ENCODE measurements at regions not wholly inside any gene's neighbourhood (a gene's known extent, or its start where the extent isn't known, plus 50 kb on each side); places are given as distances from the start of the nearest gene placed in this dataset.

DNA sequence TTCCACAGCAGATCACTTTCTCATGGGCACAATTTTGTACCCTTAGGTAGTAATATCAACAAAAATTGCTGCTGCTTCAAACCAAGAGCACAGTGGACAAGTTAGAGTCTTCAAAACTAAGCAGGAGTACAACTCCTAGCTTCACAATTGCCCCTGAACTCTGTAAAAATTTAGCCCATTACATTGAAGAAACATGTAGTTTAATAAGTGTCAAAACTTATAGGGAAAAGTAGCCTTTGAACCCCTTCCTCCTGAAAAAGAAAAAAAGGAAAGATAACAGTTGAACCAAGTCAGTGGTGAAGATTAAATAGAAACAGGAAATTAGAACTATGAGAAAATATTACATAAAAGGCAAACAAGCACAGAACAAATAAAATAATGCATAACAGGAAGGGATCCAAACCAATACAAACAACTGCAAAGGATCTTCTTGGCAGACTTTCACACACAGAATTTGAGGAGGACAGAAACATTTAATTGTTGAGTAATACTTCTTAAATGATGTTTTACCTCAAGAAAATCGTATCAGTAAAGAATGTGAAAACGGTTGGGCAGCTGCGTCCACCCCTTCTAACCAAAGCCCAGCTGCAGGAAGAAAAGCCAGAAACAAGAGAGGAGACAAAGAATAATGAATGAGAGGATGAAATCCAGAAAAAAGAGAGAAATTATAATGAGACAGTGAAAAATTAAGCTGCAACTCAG lies 636.0 kb downstream of the NR2F1-AS1 start:
- 80% methylated on average over 1 of the region's 3 CpGs for WGBS (ENCODE audit: insufficient coverage)
- no peak for DNase-seq
- no peak overlapping the region for H3K27ac Mint-ChIP-seq

DNA sequence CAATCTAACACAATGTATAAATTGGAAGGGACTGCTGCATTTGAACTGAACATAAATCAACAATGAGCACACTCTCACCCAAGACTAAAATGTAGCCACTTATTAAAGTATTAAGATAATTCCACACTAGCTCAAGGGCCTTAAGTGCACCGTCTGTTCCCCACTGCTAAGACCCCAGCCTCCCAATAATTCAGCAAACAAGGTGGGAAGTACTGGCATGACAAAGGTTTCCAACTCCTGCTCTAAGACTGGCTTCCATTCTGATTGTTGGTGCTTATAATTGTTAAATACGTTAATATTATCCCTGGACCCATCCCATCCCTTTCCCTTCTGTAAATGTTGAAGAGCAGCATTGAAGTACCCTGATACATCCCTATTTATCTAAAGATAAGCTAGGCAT lies 636.7 kb downstream of the NR2F1-AS1 start:
- Histone ChIP-seq H3K4me1 (ENCODE audit: control insufficient read depth, insufficient read depth, low read length) (no peaks in the 10 kb centered on the region), H3K36me3 (ENCODE audit: control insufficient read depth, insufficient read depth, low read length) (no peaks in the 10 kb centered on the region), H3K9me3 (ENCODE audit: control insufficient read depth, insufficient read depth, low read length) (no peaks in the 10 kb centered on the region), H3K27ac (ENCODE audit: low read length) (no peak overlapping the region), H3K4me3 (ENCODE audit: low read length) (no peak overlapping the region), H3K27me3 (ENCODE audit: control insufficient read depth, insufficient read depth, low read length) (no peaks in the 10 kb centered on the region)
- ATAC-seq, result no peak
- Mint-ChIP-seq H3K36me3 (no peaks in the 10 kb centered on the region), H3K9me3 (peaks cover 12% of the 10 kb centered on the region in 2 donors), H3K27ac (no peak overlapping the region), H3K4me3 (no peak overlapping the region), H3K27me3 (ENCODE audit: low read depth in 2 of 2) (no peaks in the 10 kb centered on the region), H3K4me1 (no peaks in the 10 kb centered on the region)
- no peak for DNase-seq
- TF ChIP-seq CTCF (IDR thresholded peaks at IDR 0.05), result no peak
- intact Hi-C loops (cut with micrococcal nuclease), result no loop called here
- WGBS (ENCODE audit: insufficient coverage), result 67% methylated on average over 1 of the region's 2 CpGs

More for the DNA sequence above, 636.0 kb downstream of the NR2F1-AS1 start:
- H3K9me3 ChIP-seq (ENCODE audit: control insufficient read depth, insufficient read depth, low read length), result no peaks in the 10 kb centered on the region
- intact Hi-C loops (cut with micrococcal nuclease), result no loop called here
- Mint-ChIP-seq H3K36me3 (no peaks in the 10 kb centered on the region), H3K4me1 (no peaks in the 10 kb centered on the region), H3K27me3 (ENCODE audit: low read depth in 2 of 2) (no peaks in the 10 kb centered on the region), H3K9me3 (peaks cover 10 to 13% of the 10 kb centered on the region in 2 donors), H3K4me3 (no peak overlapping the region)
- no peaks in the 10 kb centered on the region for H3K4me1 ChIP-seq (ENCODE audit: control insufficient read depth, insufficient read depth, low read length)
- no peaks in the 10 kb centered on the region for H3K36me3 ChIP-seq (ENCODE audit: control insufficient read depth, insufficient read depth, low read length)
- no peaks in the 10 kb centered on the region for H3K27me3 ChIP-seq (ENCODE audit: control insufficient read depth, insufficient read depth, low read length)
- ATAC-seq, result no peak
- TF ChIP-seq CTCF (IDR thresholded peaks at IDR 0.05), result no peak
- no peak overlapping the region for H3K27ac ChIP-seq (ENCODE audit: low read length)
- no peak overlapping the region for H3K4me3 ChIP-seq (ENCODE audit: low read length)

DNA sequence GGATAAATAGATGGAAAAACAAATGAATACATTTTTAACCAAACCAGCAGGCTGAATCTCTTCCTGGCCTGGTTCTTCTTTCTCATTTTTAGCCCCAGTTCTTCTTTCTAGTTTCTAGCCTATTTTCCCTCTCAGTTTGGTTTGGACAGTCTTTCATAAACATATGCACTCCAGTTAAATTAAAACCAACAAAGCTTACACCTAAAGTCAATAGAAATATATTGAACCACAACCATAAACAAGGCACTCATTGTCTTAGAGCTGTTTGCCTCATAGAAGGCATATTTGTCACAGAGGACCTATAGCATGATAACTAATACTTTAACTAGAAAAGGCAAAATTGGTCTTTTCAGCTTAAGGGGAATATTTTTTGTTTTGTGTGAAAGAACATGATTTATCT lies 638.3 kb downstream of the NR2F1-AS1 start:
- ATAC-seq, result no peak
- Histone ChIP-seq H3K4me1 (ENCODE audit: control insufficient read depth, insufficient read depth, low read length) (no peaks in the 10 kb centered on the region), H3K9me3 (ENCODE audit: control insufficient read depth, insufficient read depth, low read length) (no peaks in the 10 kb centered on the region), H3K27ac (ENCODE audit: low read length) (no peak overlapping the region), H3K27me3 (ENCODE audit: control insufficient read depth, insufficient read depth, low read length) (no peaks in the 10 kb centered on the region), H3K36me3 (ENCODE audit: control insufficient read depth, insufficient read depth, low read length) (no peaks in the 10 kb centered on the region), H3K4me3 (ENCODE audit: low read length) (no peak overlapping the region)
- H3K4me1 Mint-ChIP-seq, result no peaks in the 10 kb centered on the region
- H3K9me3 Mint-ChIP-seq, result peaks cover 8 to 13% of the 10 kb centered on the region in 2 donors
- intact Hi-C loops (cut with micrococcal nuclease), result no loop called here
- DNase-seq, result no peak
- no peaks in the 10 kb centered on the region for H3K36me3 Mint-ChIP-seq
- H3K4me3 Mint-ChIP-seq, result no peak overlapping the region
- no peak overlapping the region for H3K27ac Mint-ChIP-seq
- no peaks in the 10 kb centered on the region for H3K27me3 Mint-ChIP-seq (ENCODE audit: low read depth in 2 of 2)
- no peak for TF ChIP-seq CTCF (IDR thresholded peaks at IDR 0.05)

- Mint-ChIP-seq H3K4me1 (no peaks in the 10 kb centered on the region), H3K9me3 (peaks cover 6 to 9% of the 10 kb centered on the region in 2 donors)
Measured at GRCh38 chr5:92941806-92942205, 639.2 kb downstream of the NR2F1-AS1 start.

More at GRCh38 chr5:92941806-92942205, 639.2 kb downstream of the NR2F1-AS1 start:
- WGBS (ENCODE audit: insufficient coverage), result 85% methylated on average over 9 of the region's 9 CpGs
- no peak overlapping the region for H3K27ac Mint-ChIP-seq
- Histone ChIP-seq H3K27me3 (ENCODE audit: control insufficient read depth, insufficient read depth, low read length) (no peaks in the 10 kb centered on the region), H3K9me3 (ENCODE audit: control insufficient read depth, insufficient read depth, low read length) (no peaks in the 10 kb centered on the region), H3K4me1 (ENCODE audit: control insufficient read depth, insufficient read depth, low read length) (no peaks in the 10 kb centered on the region), H3K4me3 (ENCODE audit: low read length) (no peak overlapping the region), H3K27ac (ENCODE audit: low read length) (no peak overlapping the region), H3K36me3 (ENCODE audit: control insufficient read depth, insufficient read depth, low read length) (no peaks in the 10 kb centered on the region)
- no peak overlapping the region for H3K4me3 Mint-ChIP-seq
- TF ChIP-seq CTCF (IDR thresholded peaks at IDR 0.05), result no peak
- intact Hi-C loops (cut with micrococcal nuclease), result no loop called here
- ATAC-seq (no peak), DNase-seq (no peak)
- H3K36me3 Mint-ChIP-seq, result no peaks in the 10 kb centered on the region
- H3K27me3 Mint-ChIP-seq (ENCODE audit: low read depth in 2 of 2), result no peaks in the 10 kb centered on the region
